ENCODE measurements at regions not wholly inside any gene's neighbourhood (a gene's known extent, or its start where the extent isn't known, plus 50 kb on each side); places are given as distances from the start of the nearest gene placed in this dataset.

- no peak for DNase-seq (ENCODE audit: low spot score)
- Mint-ChIP-seq H3K36me3 (ENCODE audit: low read depth) (no peaks in the 10 kb centered on the region), H3K9me3 (ENCODE audit: low read depth) (peaks cover 16% of the 10 kb centered on the region), H3K4me1 (ENCODE audit: low read depth) (no peaks in the 10 kb centered on the region), H3K27ac (ENCODE audit: unreplicated experiment) (no peak overlapping the region), H3K4me3 (ENCODE audit: unreplicated experiment) (no peak overlapping the region), H3K27me3 (ENCODE audit: low read depth) (no peaks in the 10 kb centered on the region)
- TF ChIP-seq CTCF (IDR thresholded peaks at IDR 0.05): no peak
These were observed 1654.0 kb upstream of the ZEB2 start for GRCh38 chr2:146173934-146174333.

- no peaks in the 10 kb centered on the region for H3K9me3 Mint-ChIP-seq (ENCODE audit: low read depth)
- no peak overlapping the region for H3K27ac Mint-ChIP-seq (ENCODE audit: unreplicated experiment)
- no peaks in the 10 kb centered on the region for H3K36me3 Mint-ChIP-seq (ENCODE audit: low read depth)
- peaks cover 11% of the 10 kb centered on the region for H3K4me1 Mint-ChIP-seq (ENCODE audit: low read depth)
- H3K27me3 Mint-ChIP-seq (ENCODE audit: low read depth): no peaks in the 10 kb centered on the region
- H3K4me3 Mint-ChIP-seq (ENCODE audit: unreplicated experiment): no peak overlapping the region
- TF ChIP-seq CTCF (IDR thresholded peaks at IDR 0.05): no peak
- no peak for DNase-seq (ENCODE audit: low spot score)
These were observed 1641.5 kb upstream of the ZEB2 start for GRCh38 chr2:146161256-146161882.

- no peaks in the 10 kb centered on the region for H3K27me3 Mint-ChIP-seq (ENCODE audit: low read depth)
- TF ChIP-seq CTCF (IDR thresholded peaks at IDR 0.05): no peak
- H3K4me3 Mint-ChIP-seq (ENCODE audit: unreplicated experiment): no peak overlapping the region
- H3K27ac Mint-ChIP-seq (ENCODE audit: unreplicated experiment): no peak overlapping the region
- H3K4me1 Mint-ChIP-seq (ENCODE audit: low read depth): peaks cover 9% of the 10 kb centered on the region
- no peaks in the 10 kb centered on the region for H3K9me3 Mint-ChIP-seq (ENCODE audit: low read depth)
- DNase-seq (ENCODE audit: low spot score): no peak
- H3K36me3 Mint-ChIP-seq (ENCODE audit: low read depth): no peaks in the 10 kb centered on the region
These were observed 1638.3 kb upstream of the ZEB2 start for GRCh38 chr2:146158072-146158674.

GRCh38 chr2:146147448-146148012 lies 1627.6 kb upstream of the ZEB2 start:
- peaks cover 3% of the 10 kb centered on the region for H3K9me3 Mint-ChIP-seq (ENCODE audit: low read depth)
- no peak for DNase-seq (ENCODE audit: low spot score)
- peak; percentile 20 for TF ChIP-seq CTCF (IDR thresholded peaks at IDR 0.05)
- no peaks in the 10 kb centered on the region for H3K36me3 Mint-ChIP-seq (ENCODE audit: low read depth)
- no peak overlapping the region for H3K27ac Mint-ChIP-seq (ENCODE audit: unreplicated experiment)
- no peaks in the 10 kb centered on the region for H3K27me3 Mint-ChIP-seq (ENCODE audit: low read depth)
- H3K4me1 Mint-ChIP-seq (ENCODE audit: low read depth): peaks cover 14% of the 10 kb centered on the region
- no peak overlapping the region for H3K4me3 Mint-ChIP-seq (ENCODE audit: unreplicated experiment)

GRCh38 chr2:146143971-146144370 lies 1624.1 kb upstream of the ZEB2 start:
- Mint-ChIP-seq H3K4me3 (ENCODE audit: unreplicated experiment) (no peak overlapping the region), H3K36me3 (ENCODE audit: low read depth) (no peaks in the 10 kb centered on the region), H3K9me3 (ENCODE audit: low read depth) (no peaks in the 10 kb centered on the region), H3K27ac (ENCODE audit: unreplicated experiment) (no peak overlapping the region), H3K4me1 (ENCODE audit: low read depth) (peaks cover 14% of the 10 kb centered on the region), H3K27me3 (ENCODE audit: low read depth) (no peaks in the 10 kb centered on the region)
- TF ChIP-seq CTCF (IDR thresholded peaks at IDR 0.05): no peak
- DNase-seq (ENCODE audit: low spot score): no peak
